OCI-LY1 (cell line): ENCODE measurements at regions not wholly inside any gene's neighbourhood (a gene's known extent, or its start where the extent isn't known, plus 50 kb on each side); places are given as distances from the start of the nearest gene placed in this dataset.

Experiments used
- H2AFZ ChIP-seq: fragments of 200-600 bp; sonication (generic), shearing (Covaris generic); 2 replicates; pipeline ENCODE4 v1.6.0; 2014; ENCODE audit warnings: antibody characterized with exemption, mild to moderate bottlenecking, low read length
- H3F3A ChIP-seq: fragments of 200-600 bp; sonication (generic), shearing (Covaris generic); 2 replicates; pipeline ENCODE4 v1.6.0; 2014; ENCODE audit warnings: mild to moderate bottlenecking, antibody characterized with exemption, low read length, moderate library complexity; ENCODE audit not compliant: insufficient read depth
- H3K27ac ChIP-seq: fragments of 200-600 bp; sonication (generic); 2 replicates; pipeline ENCODE4 v1.5.1; 2014; ENCODE audit warnings: low read length, mixed run types, mild to moderate bottlenecking, low read depth; ENCODE audit not compliant: poor library complexity, severe bottlenecking
- H3K27me3 ChIP-seq: fragments of 200-600 bp; sonication (generic); 2 replicates; pipeline ENCODE4 v1.6.0; 2014; ENCODE audit warnings: antibody characterized with exemption, mild to moderate bottlenecking, low read length, moderate library complexity; ENCODE audit not compliant: insufficient read depth
- H3K36me3 ChIP-seq: fragments of 200-600 bp; sonication (generic); 2 replicates; pipeline ENCODE4 v1.6.1; 2014; ENCODE audit warnings: mild to moderate bottlenecking, antibody characterized with exemption, low read length, moderate library complexity, mixed read lengths; ENCODE audit not compliant: insufficient read depth
- H3K4me1 ChIP-seq: fragments of 200-600 bp; sonication (generic); 2 replicates; pipeline ENCODE4 v1.5.1; 2014; ENCODE audit warnings: mild to moderate bottlenecking, low read length, moderate library complexity; ENCODE audit not compliant: insufficient read depth, severe bottlenecking
- H3K4me2 ChIP-seq: fragments of 200-600 bp; sonication (generic), shearing (Covaris generic); 2 replicates; pipeline ENCODE4 v1.6.1; 2014; ENCODE audit warnings: low read length
- H3K4me3 ChIP-seq: fragments of 200-600 bp; sonication (generic); 2 replicates; pipeline ENCODE4 v1.5.1; 2014; ENCODE audit warnings: low read length, low read depth, mild to moderate bottlenecking, mixed read lengths; ENCODE audit not compliant: poor library complexity, severe bottlenecking
- H3K79me2 ChIP-seq: fragments of 200-600 bp; shearing (Covaris generic); 2 replicates; pipeline ENCODE4 v1.6.1; 2016; ENCODE audit warnings: mixed run types, low read length, mixed read lengths; ENCODE audit not compliant: insufficient read depth
- H3K9ac ChIP-seq: fragments of 200-600 bp; sonication (generic), shearing (Covaris generic); 2 replicates; pipeline ENCODE4 v1.6.1; 2014; ENCODE audit warnings: mild to moderate bottlenecking, low read length, mixed read lengths
- H3K9me2 ChIP-seq: fragments of 200-600 bp; sonication (generic), shearing (Covaris generic); 2 replicates; pipeline ENCODE4 v1.6.1; 2014; ENCODE audit warnings: low read depth, mild to moderate bottlenecking, low read length, mixed read lengths
- H3K9me3 ChIP-seq: fragments of 200-600 bp; shearing (Covaris generic); 2 replicates; pipeline ENCODE4 v1.6.1; 2014; ENCODE audit warnings: low read length, mixed read lengths
- H4K20me1 ChIP-seq: fragments of 200-600 bp; sonication (generic), shearing (Covaris generic); 2 replicates; pipeline ENCODE4 v1.6.0; 2016; ENCODE audit warnings: mild to moderate bottlenecking, low read length; ENCODE audit not compliant: insufficient read depth
- EZH2 ChIP-seq: fragments of 200-600 bp; sonication (generic), shearing (Covaris generic); IDR thresholded peaks from 2 replicates; pipeline ENCODE4 v1.8.0; 2017; ENCODE audit warnings: borderline replicate concordance, mixed run types, mild to moderate bottlenecking, antibody characterized with exemption, low read length, moderate library complexity, mixed read lengths
- TF ChIP-seq, protein P1 (sequence below): fragments of 200-600 bp; sonication (generic), shearing (Covaris generic); IDR thresholded peaks from 2 replicates; pipeline ENCODE4 v1.5.1; 2017; ENCODE audit warnings: mild to moderate bottlenecking, antibody characterized with exemption, low read length, moderate library complexity, mixed read lengths

- Histone ChIP-seq H3K79me2 (no peaks in the 10 kb centered on the region), H2AFZ (no peak overlapping the region), H3K4me3 (no peak overlapping the region), H3K4me1 (no peaks in the 10 kb centered on the region), H3K4me2 (no peak overlapping the region), H3K36me3 (no peaks in the 10 kb centered on the region), H3K9ac (no peak overlapping the region), H4K20me1 (no peaks in the 10 kb centered on the region), H3K27ac (no peak overlapping the region), H3K9me2 (no peaks in the 10 kb centered on the region), H3K27me3 (no peaks in the 10 kb centered on the region), H3F3A (no peaks in the 10 kb centered on the region), H3K9me3 (no peaks in the 10 kb centered on the region)
- TF ChIP-seq, protein P1, sequence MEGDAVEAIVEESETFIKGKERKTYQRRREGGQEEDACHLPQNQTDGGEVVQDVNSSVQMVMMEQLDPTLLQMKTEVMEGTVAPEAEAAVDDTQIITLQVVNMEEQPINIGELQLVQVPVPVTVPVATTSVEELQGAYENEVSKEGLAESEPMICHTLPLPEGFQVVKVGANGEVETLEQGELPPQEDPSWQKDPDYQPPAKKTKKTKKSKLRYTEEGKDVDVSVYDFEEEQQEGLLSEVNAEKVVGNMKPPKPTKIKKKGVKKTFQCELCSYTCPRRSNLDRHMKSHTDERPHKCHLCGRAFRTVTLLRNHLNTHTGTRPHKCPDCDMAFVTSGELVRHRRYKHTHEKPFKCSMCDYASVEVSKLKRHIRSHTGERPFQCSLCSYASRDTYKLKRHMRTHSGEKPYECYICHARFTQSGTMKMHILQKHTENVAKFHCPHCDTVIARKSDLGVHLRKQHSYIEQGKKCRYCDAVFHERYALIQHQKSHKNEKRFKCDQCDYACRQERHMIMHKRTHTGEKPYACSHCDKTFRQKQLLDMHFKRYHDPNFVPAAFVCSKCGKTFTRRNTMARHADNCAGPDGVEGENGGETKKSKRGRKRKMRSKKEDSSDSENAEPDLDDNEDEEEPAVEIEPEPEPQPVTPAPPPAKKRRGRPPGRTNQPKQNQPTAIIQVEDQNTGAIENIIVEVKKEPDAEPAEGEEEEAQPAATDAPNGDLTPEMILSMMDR = no peak
- no peak for TF ChIP-seq EZH2
Measured at GRCh38 chr13:67439365-67439764, 209.2 kb upstream of the PCDH9 start.

- Histone ChIP-seq H3K4me2 (no peak overlapping the region), H3K9me2 (no peaks in the 10 kb centered on the region), H4K20me1 (no peaks in the 10 kb centered on the region), H3K9me3 (no peaks in the 10 kb centered on the region), H2AFZ (no peak overlapping the region), H3K79me2 (no peaks in the 10 kb centered on the region), H3K4me1 (no peaks in the 10 kb centered on the region), H3K36me3 (no peaks in the 10 kb centered on the region), H3F3A (no peaks in the 10 kb centered on the region), H3K4me3 (no peak overlapping the region), H3K27me3 (no peaks in the 10 kb centered on the region), H3K27ac (no peak overlapping the region), H3K9ac (no peak overlapping the region)
- TF ChIP-seq, protein P1 = peak; percentile 50; the same call in 1 of the 2 replicates
- no peak for TF ChIP-seq EZH2
Measured at GRCh38 chr13:67438465-67438864, 208.3 kb upstream of the PCDH9 start.

DNA sequence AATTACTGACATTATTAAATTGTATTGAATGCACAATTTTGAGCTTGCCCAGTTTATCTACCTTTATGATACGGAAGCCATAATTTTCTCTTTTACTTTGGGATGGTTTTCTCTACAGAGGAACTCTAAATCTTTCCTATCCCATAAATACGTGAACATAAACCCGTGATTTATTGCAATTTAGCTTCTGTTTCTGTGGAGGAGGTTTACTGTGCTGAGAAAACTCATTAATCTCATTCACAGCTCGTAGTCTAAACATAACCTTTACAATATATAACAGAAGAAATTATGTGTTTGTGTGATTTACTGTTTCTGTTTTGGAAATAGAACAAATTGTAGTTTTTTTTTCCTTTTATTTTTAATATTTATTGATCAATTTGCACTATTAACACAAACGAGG is 207.1 kb upstream of the PCDH9 start:
- H3F3A ChIP-seq = no peaks in the 10 kb centered on the region
- H3K27ac ChIP-seq = no peak overlapping the region
- H2AFZ ChIP-seq = no peak overlapping the region
- no peaks in the 10 kb centered on the region for H3K79me2 ChIP-seq
- H3K9ac ChIP-seq = no peak overlapping the region
- no peaks in the 10 kb centered on the region for H3K36me3 ChIP-seq
- H3K4me1 ChIP-seq = no peaks in the 10 kb centered on the region
- TF ChIP-seq, protein P1 = no peak
- TF ChIP-seq EZH2 = no peak
- no peaks in the 10 kb centered on the region for H3K27me3 ChIP-seq
- H3K9me2 ChIP-seq = no peaks in the 10 kb centered on the region
- no peaks in the 10 kb centered on the region for H4K20me1 ChIP-seq
- H3K4me3 ChIP-seq = no peak overlapping the region
- H3K9me3 ChIP-seq = no peaks in the 10 kb centered on the region
- no peak overlapping the region for H3K4me2 ChIP-seq
